Ecto neural progenitor cell (in vitro differentiated cells): ENCODE measurements at regions not wholly inside any gene's neighbourhood (a gene's known extent, or its start where the extent isn't known, plus 50 kb on each side); places are given as distances from the start of the nearest gene placed in this dataset.
"Not testable (repeated sequence)": the region's sequence is repeated elsewhere in the genome, so short reads cannot be mapped to it uniquely, and the experiment has no call there.

Experiments used
- DNase-seq: peaks from one replicate; pipeline ENCODE4 v3.0.0-alpha.2; 2018; ENCODE audit warnings: low spot score

- DNase-seq: not testable (repeated sequence)
These were observed 50.5 kb upstream of the MED13L start for GRCh38 chr12:116327992-116328391.

- no peak for DNase-seq
These were observed 54.4 kb upstream of the MED13L start for GRCh38 chr12:116331876-116332275.

GRCh38 chr12:116332705-116333380 lies 55.4 kb upstream of the MED13L start:
- no peak for DNase-seq

GRCh38 chr12:116333402-116333801 lies 55.9 kb upstream of the MED13L start:
- DNase-seq: no peak

GRCh38 chr12:116336542-116337065 lies 59.1 kb upstream of the MED13L start:
- no peak for DNase-seq

- DNase-seq: no peak
These were observed 59.8 kb upstream of the MED13L start for GRCh38 chr12:116337312-116337711.

- DNase-seq: peak; percentile 72
These were observed 60.8 kb upstream of the MED13L start for GRCh38 chr12:116338064-116338846.

- no peak for DNase-seq
These were observed 61.6 kb upstream of the MED13L start for GRCh38 chr12:116339062-116339461.

- no peak for DNase-seq
These were observed 62.4 kb upstream of the MED13L start for GRCh38 chr12:116339800-116340371.

- no peak for DNase-seq
These were observed 65.9 kb upstream of the MED13L start for GRCh38 chr12:116343331-116343884.

- DNase-seq: peak; percentile 73
These were observed 68.7 kb upstream of the MED13L start for GRCh38 chr12:116346222-116346621.

GRCh38 chr12:116346741-116347140 lies 69.2 kb upstream of the MED13L start:
- DNase-seq: no peak

GRCh38 chr12:116347265-116347664 lies 69.8 kb upstream of the MED13L start:
- no peak for DNase-seq

- no peak for DNase-seq
These were observed 74.9 kb upstream of the MED13L start for GRCh38 chr12:116352315-116352835.

GRCh38 chr12:116353958-116354357 lies 76.5 kb upstream of the MED13L start:
- no peak for DNase-seq

- DNase-seq: no peak
These were observed 77.0 kb upstream of the MED13L start for GRCh38 chr12:116354534-116354933.

- no peak for DNase-seq
These were observed 77.7 kb upstream of the MED13L start for GRCh38 chr12:116354950-116355783.

GRCh38 chr12:116358536-116358892 lies 81.0 kb upstream of the MED13L start:
- DNase-seq: no peak

GRCh38 chr12:116358893-116359761 lies 81.6 kb upstream of the MED13L start:
- DNase-seq: peak; percentile 93

GRCh38 chr12:116360579-116361413 lies 83.3 kb upstream of the MED13L start:
- no peak for DNase-seq
